Lower leg skin (tissue), 3 donors: ENCODE measurements at regions not wholly inside any gene's neighbourhood (a gene's known extent, or its start where the extent isn't known, plus 50 kb on each side); places are given as distances from the start of the nearest gene placed in this dataset.

Experiments
- POLR2A ChIP-seq, 2 donors: fragments of 450-650 bp; IDR thresholded peaks; one replicate each; pipeline ENCODE4 v1.6.1; 2016 to 2017; ENCODE audit warnings: antibody characterized with exemption in 2 of 2, mild to moderate bottlenecking in 1 of 2, moderate library complexity in 1 of 2
- TF ChIP-seq, protein P1 (sequence below), 3 donors: fragments of 450-650 bp; IDR thresholded peaks; one replicate each; pipeline ENCODE4 v1.5.1; 2016; ENCODE audit warnings: antibody characterized with exemption in 3 of 3, mild to moderate bottlenecking in 3 of 3, moderate library complexity in 2 of 3

DNA sequence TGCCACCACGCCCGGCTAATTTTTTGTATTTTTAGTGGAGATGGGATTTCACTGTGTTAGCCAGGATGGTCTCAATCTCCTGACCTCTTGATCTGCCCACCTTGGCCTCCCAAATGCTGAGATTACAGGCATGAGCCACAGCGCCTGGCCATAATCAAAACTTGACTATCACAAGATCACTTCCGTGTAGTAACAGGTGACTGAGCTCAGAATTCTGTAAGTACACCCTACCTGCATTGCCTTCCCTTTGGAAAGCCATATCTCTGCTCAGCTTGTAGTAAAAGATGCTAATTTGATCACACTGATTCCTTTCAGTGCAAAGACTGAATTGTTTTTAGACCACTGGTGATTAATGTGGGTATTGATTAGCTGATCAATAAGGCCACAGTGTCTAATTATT lies 167.1 kb downstream of the SHOX2 start:
- TF ChIP-seq POLR2A (IDR thresholded peaks at IDR 0.05): no peak
- TF ChIP-seq, protein P1, sequence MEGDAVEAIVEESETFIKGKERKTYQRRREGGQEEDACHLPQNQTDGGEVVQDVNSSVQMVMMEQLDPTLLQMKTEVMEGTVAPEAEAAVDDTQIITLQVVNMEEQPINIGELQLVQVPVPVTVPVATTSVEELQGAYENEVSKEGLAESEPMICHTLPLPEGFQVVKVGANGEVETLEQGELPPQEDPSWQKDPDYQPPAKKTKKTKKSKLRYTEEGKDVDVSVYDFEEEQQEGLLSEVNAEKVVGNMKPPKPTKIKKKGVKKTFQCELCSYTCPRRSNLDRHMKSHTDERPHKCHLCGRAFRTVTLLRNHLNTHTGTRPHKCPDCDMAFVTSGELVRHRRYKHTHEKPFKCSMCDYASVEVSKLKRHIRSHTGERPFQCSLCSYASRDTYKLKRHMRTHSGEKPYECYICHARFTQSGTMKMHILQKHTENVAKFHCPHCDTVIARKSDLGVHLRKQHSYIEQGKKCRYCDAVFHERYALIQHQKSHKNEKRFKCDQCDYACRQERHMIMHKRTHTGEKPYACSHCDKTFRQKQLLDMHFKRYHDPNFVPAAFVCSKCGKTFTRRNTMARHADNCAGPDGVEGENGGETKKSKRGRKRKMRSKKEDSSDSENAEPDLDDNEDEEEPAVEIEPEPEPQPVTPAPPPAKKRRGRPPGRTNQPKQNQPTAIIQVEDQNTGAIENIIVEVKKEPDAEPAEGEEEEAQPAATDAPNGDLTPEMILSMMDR (IDR thresholded peaks at IDR 0.05): no peak
